Dendritic cell treated with granulocyte-macrophage colony-stimulating factor and Interleukin-4, amounts not matched to agents 40 ng/mL and 50 ng/mL, for 4 days (primary cell): ENCODE measurements at regions not wholly inside any gene's neighbourhood (a gene's known extent, or its start where the extent isn't known, plus 50 kb on each side); places are given as distances from the start of the nearest gene placed in this dataset.

ENCODE experiments used
- H3K27ac Mint-ChIP-seq: one replicate; pipeline ENCODE4 v1.8.0; 2022; ENCODE audit warnings: mild to moderate bottlenecking, mixed read lengths
- H3K27me3 Mint-ChIP-seq: one replicate; pipeline ENCODE4 v1.8.0; 2022; ENCODE audit warnings: mild to moderate bottlenecking, mixed read lengths
- H3K36me3 Mint-ChIP-seq: one replicate; pipeline ENCODE4 v1.8.0; 2022; ENCODE audit warnings: low read depth, mixed read lengths
- H3K4me1 Mint-ChIP-seq: one replicate; pipeline ENCODE4 v1.8.0; 2022; ENCODE audit warnings: low read depth, mixed read lengths
- H3K4me3 Mint-ChIP-seq: one replicate; pipeline ENCODE4 v1.8.0; 2022; ENCODE audit warnings: mild to moderate bottlenecking, moderate library complexity, mixed read lengths
- H3K9me3 Mint-ChIP-seq: one replicate; pipeline ENCODE4 v1.8.0; 2022; ENCODE audit warnings: mixed read lengths
- intact Hi-C: fragments of 100-400 bp; cut with micrococcal nuclease; formaldehyde crosslinking; loops from one replicate; pipeline ENCODE4 v1.15.0; 2022

GRCh38 chr12:130070126-130070611 is 92.1 kb upstream of the FZD10 start:
- H3K9me3 Mint-ChIP-seq = peaks cover 2% of the 10 kb centered on the region
- H3K36me3 Mint-ChIP-seq = no peaks in the 10 kb centered on the region
- intact Hi-C loops = no loop called here
- H3K4me1 Mint-ChIP-seq = no peaks in the 10 kb centered on the region
- no peak overlapping the region for H3K4me3 Mint-ChIP-seq
- no peak overlapping the region for H3K27ac Mint-ChIP-seq
- H3K27me3 Mint-ChIP-seq = no peaks in the 10 kb centered on the region

- no peak overlapping the region for H3K27ac Mint-ChIP-seq
- H3K4me3 Mint-ChIP-seq = no peak overlapping the region
- no peaks in the 10 kb centered on the region for H3K4me1 Mint-ChIP-seq
- no peaks in the 10 kb centered on the region for H3K27me3 Mint-ChIP-seq
- H3K9me3 Mint-ChIP-seq = peaks cover 31% of the 10 kb centered on the region
- intact Hi-C loops = no loop called here
- H3K36me3 Mint-ChIP-seq = no peaks in the 10 kb centered on the region
These were observed 88.5 kb upstream of the FZD10 start for GRCh38 chr12:130073721-130074120.

GRCh38 chr12:130074661-130075406 is 87.4 kb upstream of the FZD10 start:
- no peak overlapping the region for H3K27ac Mint-ChIP-seq
- intact Hi-C loops = no loop called here
- H3K4me3 Mint-ChIP-seq = no peak overlapping the region
- H3K36me3 Mint-ChIP-seq = no peaks in the 10 kb centered on the region
- no peaks in the 10 kb centered on the region for H3K4me1 Mint-ChIP-seq
- H3K27me3 Mint-ChIP-seq = no peaks in the 10 kb centered on the region
- H3K9me3 Mint-ChIP-seq = peaks cover 37% of the 10 kb centered on the region

GRCh38 chr12:130075497-130076076 is 86.7 kb upstream of the FZD10 start:
- Mint-ChIP-seq H3K9me3 (peaks cover 37% of the 10 kb centered on the region), H3K4me1 (no peaks in the 10 kb centered on the region), H3K4me3 (no peak overlapping the region)

DNA sequence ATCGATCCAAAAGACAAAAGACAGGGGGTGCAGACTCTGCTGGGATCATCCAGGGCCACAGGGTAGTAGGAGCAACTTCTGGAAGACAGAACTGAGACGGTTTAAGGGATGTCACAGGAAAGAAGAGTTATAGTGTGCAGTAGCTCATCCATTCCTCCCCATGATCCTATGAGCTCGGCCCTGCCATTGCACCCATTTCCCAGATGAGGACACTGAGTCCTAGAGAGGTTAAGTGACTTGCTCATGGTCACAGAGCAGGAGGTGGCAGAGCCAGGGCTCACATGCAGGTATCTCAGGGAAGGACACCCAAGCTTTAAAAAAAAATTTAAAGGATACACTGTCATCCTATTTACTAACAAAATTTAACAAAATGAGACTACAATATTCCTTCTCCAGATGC is 86.1 kb upstream of the FZD10 start:
- no peaks in the 10 kb centered on the region for H3K4me1 Mint-ChIP-seq
- H3K4me3 Mint-ChIP-seq = no peak overlapping the region
- H3K27me3 Mint-ChIP-seq = no peaks in the 10 kb centered on the region
- no peaks in the 10 kb centered on the region for H3K36me3 Mint-ChIP-seq
- intact Hi-C loops = no loop called here
- H3K9me3 Mint-ChIP-seq = peaks cover 37% of the 10 kb centered on the region
- H3K27ac Mint-ChIP-seq = no peak overlapping the region

More at GRCh38 chr12:130075497-130076076, 86.7 kb upstream of the FZD10 start:
- Mint-ChIP-seq H3K27me3 (no peaks in the 10 kb centered on the region), H3K36me3 (no peaks in the 10 kb centered on the region), H3K27ac (no peak overlapping the region)
- intact Hi-C loops = no loop called here

DNA sequence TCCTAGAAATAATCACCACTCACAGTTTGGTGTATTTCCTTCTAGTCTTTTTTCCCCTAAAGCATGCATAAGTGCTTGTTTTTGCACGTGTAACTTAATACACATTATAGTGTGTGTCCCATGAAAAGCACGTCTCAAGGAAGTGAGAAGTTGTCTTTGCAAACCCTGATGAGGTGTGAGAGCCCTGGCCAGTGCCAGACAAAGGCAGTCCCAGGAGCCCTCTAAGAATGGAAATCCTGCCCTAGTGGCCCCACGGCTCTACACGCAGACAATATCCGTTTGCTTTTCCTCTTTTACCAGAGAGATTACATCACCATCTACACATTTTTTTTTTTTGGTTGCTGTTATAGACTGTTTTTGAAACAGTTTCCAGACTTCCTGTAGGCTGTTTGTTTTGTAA is 85.5 kb upstream of the FZD10 start:
- Mint-ChIP-seq H3K4me3 (no peak overlapping the region), H3K27me3 (no peaks in the 10 kb centered on the region), H3K9me3 (peaks cover 37% of the 10 kb centered on the region), H3K4me1 (no peaks in the 10 kb centered on the region), H3K36me3 (no peaks in the 10 kb centered on the region), H3K27ac (no peak overlapping the region)
- intact Hi-C loops = no loop called here

- intact Hi-C loops = no loop called here
- Mint-ChIP-seq H3K4me1 (no peaks in the 10 kb centered on the region), H3K36me3 (no peaks in the 10 kb centered on the region), H3K4me3 (no peak overlapping the region), H3K27ac (no peak overlapping the region), H3K27me3 (no peaks in the 10 kb centered on the region), H3K9me3 (peaks cover 37% of the 10 kb centered on the region)
These were observed 83.4 kb upstream of the FZD10 start for GRCh38 chr12:130078852-130079251.

- H3K27me3 Mint-ChIP-seq = no peaks in the 10 kb centered on the region
- intact Hi-C loops = no loop called here
These were observed 83.0 kb upstream of the FZD10 start for GRCh38 chr12:130079279-130079678.

GRCh38 chr12:130080205-130080604 is 82.1 kb upstream of the FZD10 start:
- Mint-ChIP-seq H3K4me3 (no peak overlapping the region), H3K27ac (no peak overlapping the region), H3K27me3 (peaks cover 2% of the 10 kb centered on the region), H3K4me1 (no peaks in the 10 kb centered on the region), H3K9me3 (peaks cover 35% of the 10 kb centered on the region), H3K36me3 (no peaks in the 10 kb centered on the region)
- intact Hi-C loops = no loop called here

More at GRCh38 chr12:130079279-130079678, 83.0 kb upstream of the FZD10 start:
- Mint-ChIP-seq H3K27ac (no peak overlapping the region), H3K4me1 (no peaks in the 10 kb centered on the region), H3K4me3 (no peak overlapping the region), H3K9me3 (peaks cover 37% of the 10 kb centered on the region), H3K36me3 (no peaks in the 10 kb centered on the region)

DNA sequence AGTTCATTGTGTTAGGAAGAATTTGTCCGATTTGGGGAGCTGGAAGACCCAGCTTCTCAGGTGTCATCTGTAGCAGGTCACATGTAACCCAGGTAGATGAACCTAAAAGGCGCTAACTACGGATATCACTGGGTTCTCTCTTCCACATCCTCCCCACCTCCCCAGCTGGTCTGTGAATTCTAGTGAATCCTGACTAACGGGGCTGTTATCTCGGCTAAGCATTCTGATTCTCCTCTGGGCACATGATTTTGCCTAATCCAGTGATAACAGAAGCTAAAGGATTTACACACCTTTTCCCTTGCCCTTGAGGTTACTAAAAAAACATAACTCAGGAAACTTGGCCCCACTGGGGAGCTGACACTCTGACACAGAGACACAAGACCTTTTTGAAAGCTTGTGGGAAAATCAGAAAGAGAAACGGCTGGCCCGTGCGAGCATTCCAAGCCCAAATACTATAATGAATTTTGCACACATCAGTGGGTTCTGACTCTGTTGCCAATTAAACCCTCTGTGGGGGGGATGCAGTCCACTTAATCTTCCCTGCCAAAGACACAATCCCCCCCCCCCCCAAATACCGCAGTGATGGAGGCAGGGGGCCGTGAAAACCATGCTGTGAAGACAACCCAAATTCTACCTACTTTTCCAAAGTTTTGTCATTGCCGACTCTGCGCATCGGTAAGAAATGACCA is 81.0 kb upstream of the FZD10 start:
- Mint-ChIP-seq H3K4me3 (no peak overlapping the region), H3K27ac (no peak overlapping the region), H3K27me3 (peaks cover 10% of the 10 kb centered on the region), H3K9me3 (peaks cover 27% of the 10 kb centered on the region), H3K4me1 (no peaks in the 10 kb centered on the region), H3K36me3 (no peaks in the 10 kb centered on the region)
- intact Hi-C loops = no loop called here

DNA sequence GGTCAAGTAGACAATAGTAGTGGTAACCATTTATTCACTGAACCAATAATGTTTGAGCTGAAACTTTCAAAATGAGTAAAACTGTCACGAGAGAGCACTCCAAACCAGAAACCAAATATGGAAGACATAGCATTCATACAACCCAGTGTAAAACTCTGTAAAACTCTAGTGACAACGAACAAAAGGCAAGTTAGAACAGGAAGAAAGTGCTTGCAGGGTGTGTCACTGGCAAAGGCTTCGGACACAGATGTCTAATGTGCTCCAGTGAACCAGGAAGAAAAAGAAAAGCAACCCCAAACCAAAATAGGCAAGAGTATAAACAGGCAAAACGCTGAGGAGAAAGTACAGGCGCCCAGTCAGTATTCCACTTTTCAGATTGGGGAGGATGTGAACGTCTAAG is 79.3 kb upstream of the FZD10 start:
- Mint-ChIP-seq H3K4me3 (no peak overlapping the region), H3K27ac (no peak overlapping the region), H3K27me3 (peaks cover 21% of the 10 kb centered on the region), H3K9me3 (peaks cover 13% of the 10 kb centered on the region), H3K36me3 (no peaks in the 10 kb centered on the region), H3K4me1 (no peaks in the 10 kb centered on the region)
- intact Hi-C loops = no loop called here

- no peaks in the 10 kb centered on the region for H3K4me1 Mint-ChIP-seq
- H3K27me3 Mint-ChIP-seq = peaks cover 21% of the 10 kb centered on the region
- no peaks in the 10 kb centered on the region for H3K36me3 Mint-ChIP-seq
- peaks cover 5% of the 10 kb centered on the region for H3K9me3 Mint-ChIP-seq
- H3K4me3 Mint-ChIP-seq = no peak overlapping the region
- intact Hi-C loops = no loop called here
- H3K27ac Mint-ChIP-seq = no peak overlapping the region
These were observed 78.5 kb upstream of the FZD10 start for GRCh38 chr12:130083734-130084133.

DNA sequence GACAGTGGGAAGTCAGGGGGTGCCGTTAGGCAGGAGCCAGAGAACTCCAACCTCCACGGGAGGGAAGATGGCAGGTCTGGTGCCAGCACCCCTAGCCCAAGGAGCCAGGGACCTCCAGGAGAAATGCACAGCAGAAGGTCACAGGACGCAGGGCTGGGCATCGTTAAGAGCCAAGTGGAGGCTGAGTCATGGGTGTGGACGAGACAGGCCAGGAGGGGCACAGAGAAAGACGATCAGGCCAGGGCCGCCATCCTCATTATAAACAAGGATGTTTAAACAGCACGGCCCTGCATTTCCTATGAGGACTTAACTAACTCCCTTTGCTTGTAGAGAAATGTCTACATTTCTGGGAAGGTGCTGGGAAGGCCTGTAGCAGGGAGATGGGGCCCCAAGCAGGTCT is 77.9 kb upstream of the FZD10 start:
- no peak overlapping the region for H3K27ac Mint-ChIP-seq
- no peak overlapping the region for H3K4me3 Mint-ChIP-seq
- no peaks in the 10 kb centered on the region for H3K36me3 Mint-ChIP-seq
- intact Hi-C loops = no loop called here
- peaks cover 21% of the 10 kb centered on the region for H3K27me3 Mint-ChIP-seq
- no peaks in the 10 kb centered on the region for H3K4me1 Mint-ChIP-seq
- no peaks in the 10 kb centered on the region for H3K9me3 Mint-ChIP-seq

GRCh38 chr12:130086248-130086647 is 76.0 kb upstream of the FZD10 start:
- H3K9me3 Mint-ChIP-seq = peaks cover 12% of the 10 kb centered on the region
- intact Hi-C loops = no loop called here
- H3K36me3 Mint-ChIP-seq = no peaks in the 10 kb centered on the region
- no peaks in the 10 kb centered on the region for H3K4me1 Mint-ChIP-seq
- no peak overlapping the region for H3K27ac Mint-ChIP-seq
- peaks cover 21% of the 10 kb centered on the region for H3K27me3 Mint-ChIP-seq
- no peak overlapping the region for H3K4me3 Mint-ChIP-seq
